ENCODE measurements at regions not wholly inside any gene's neighbourhood (a gene's known extent, or its start where the extent isn't known, plus 50 kb on each side); places are given as distances from the start of the nearest gene placed in this dataset.

- TF ChIP-seq POLR2A (IDR thresholded peaks at IDR 0.05; ENCODE audit: extremely low read depth, insufficient read length) (no peak), MYC (IDR thresholded peaks at IDR 0.05; ENCODE audit: low read depth, low read length) (no peak)
- TF ChIP-seq, protein P1, sequence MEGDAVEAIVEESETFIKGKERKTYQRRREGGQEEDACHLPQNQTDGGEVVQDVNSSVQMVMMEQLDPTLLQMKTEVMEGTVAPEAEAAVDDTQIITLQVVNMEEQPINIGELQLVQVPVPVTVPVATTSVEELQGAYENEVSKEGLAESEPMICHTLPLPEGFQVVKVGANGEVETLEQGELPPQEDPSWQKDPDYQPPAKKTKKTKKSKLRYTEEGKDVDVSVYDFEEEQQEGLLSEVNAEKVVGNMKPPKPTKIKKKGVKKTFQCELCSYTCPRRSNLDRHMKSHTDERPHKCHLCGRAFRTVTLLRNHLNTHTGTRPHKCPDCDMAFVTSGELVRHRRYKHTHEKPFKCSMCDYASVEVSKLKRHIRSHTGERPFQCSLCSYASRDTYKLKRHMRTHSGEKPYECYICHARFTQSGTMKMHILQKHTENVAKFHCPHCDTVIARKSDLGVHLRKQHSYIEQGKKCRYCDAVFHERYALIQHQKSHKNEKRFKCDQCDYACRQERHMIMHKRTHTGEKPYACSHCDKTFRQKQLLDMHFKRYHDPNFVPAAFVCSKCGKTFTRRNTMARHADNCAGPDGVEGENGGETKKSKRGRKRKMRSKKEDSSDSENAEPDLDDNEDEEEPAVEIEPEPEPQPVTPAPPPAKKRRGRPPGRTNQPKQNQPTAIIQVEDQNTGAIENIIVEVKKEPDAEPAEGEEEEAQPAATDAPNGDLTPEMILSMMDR (IDR thresholded peaks at IDR 0.05; ENCODE audit: low read depth, low read length): no peak
- TF ChIP-seq, protein P2, sequence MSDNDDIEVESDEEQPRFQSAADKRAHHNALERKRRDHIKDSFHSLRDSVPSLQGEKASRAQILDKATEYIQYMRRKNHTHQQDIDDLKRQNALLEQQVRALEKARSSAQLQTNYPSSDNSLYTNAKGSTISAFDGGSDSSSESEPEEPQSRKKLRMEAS (IDR thresholded peaks at IDR 0.05; ENCODE audit: low read depth, low read length): no peak
Measured at GRCh38 chr5:128798871-128799270, 166.4 kb upstream of the SLC27A6 start.
